ENCODE measurements at regions not wholly inside any gene's neighbourhood (a gene's known extent, or its start where the extent isn't known, plus 50 kb on each side); places are given as distances from the start of the nearest gene placed in this dataset.

GRCh38 chr20:6892724-6893123, 125.2 kb downstream of the BMP2 start:
- TF ChIP-seq, protein P1, sequence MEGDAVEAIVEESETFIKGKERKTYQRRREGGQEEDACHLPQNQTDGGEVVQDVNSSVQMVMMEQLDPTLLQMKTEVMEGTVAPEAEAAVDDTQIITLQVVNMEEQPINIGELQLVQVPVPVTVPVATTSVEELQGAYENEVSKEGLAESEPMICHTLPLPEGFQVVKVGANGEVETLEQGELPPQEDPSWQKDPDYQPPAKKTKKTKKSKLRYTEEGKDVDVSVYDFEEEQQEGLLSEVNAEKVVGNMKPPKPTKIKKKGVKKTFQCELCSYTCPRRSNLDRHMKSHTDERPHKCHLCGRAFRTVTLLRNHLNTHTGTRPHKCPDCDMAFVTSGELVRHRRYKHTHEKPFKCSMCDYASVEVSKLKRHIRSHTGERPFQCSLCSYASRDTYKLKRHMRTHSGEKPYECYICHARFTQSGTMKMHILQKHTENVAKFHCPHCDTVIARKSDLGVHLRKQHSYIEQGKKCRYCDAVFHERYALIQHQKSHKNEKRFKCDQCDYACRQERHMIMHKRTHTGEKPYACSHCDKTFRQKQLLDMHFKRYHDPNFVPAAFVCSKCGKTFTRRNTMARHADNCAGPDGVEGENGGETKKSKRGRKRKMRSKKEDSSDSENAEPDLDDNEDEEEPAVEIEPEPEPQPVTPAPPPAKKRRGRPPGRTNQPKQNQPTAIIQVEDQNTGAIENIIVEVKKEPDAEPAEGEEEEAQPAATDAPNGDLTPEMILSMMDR (IDR thresholded peaks at IDR 0.05; ENCODE audit: insufficient read depth, low read depth, low read length) = no peak
- no peak overlapping the region for H3K4me3 ChIP-seq (ENCODE audit: low read depth, low read length)
- no peak for DNase-seq (ENCODE audit: low read depth)

DNA sequence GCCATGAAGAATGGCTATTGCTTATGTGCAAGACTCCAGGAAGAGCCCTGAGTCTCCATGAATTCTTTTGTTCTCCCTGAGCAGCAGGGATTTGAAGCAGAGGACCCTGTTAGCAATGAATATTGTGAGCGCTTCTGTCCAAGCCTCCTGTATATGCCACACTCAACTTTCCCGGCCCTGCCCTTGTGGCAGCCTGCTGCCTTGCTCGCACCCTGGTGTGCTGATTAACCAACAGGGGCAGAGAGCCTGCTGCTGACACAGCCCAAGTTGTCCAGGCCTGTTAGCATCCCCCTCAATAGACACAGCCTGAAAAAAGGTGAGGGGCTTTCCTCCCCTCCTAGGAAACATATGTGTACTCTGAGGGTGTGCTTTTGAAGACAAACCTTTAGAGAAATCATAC, 131.4 kb downstream of the BMP2 start:
- DNase-seq (ENCODE audit: low read depth) = no peak
- TF ChIP-seq, protein P1 (IDR thresholded peaks at IDR 0.05; ENCODE audit: insufficient read depth, low read depth, low read length) = no peak
- no peak overlapping the region for H3K4me3 ChIP-seq (ENCODE audit: low read depth, low read length)

GRCh38 chr20:6906871-6907270, 139.4 kb downstream of the BMP2 start:
- H3K4me3 ChIP-seq (ENCODE audit: low read depth, low read length) = no peak overlapping the region
- DNase-seq (ENCODE audit: low read depth) = no peak
- TF ChIP-seq, protein P1 (IDR thresholded peaks at IDR 0.05; ENCODE audit: insufficient read depth, low read depth, low read length) = no peak

DNA sequence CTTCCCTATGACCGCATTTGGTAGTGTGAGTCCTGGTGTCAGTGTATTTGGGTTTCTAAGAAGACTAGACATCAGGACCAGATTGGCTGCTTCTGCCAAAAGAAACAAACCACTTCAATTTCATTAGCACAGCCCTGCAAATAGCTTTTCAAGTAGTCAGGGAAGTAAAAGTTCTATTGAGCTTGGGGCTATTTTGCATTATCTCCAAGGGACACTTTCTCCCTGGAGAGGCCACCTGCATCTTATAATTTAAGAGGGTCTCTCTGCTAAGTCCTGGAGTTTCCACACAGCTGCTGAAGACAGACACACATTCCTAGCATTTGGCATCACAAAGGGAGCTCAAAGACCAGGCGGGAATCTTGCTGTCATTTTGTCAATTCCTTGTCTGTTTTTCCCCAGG, 141.2 kb downstream of the BMP2 start:
- no peak for DNase-seq (ENCODE audit: low read depth)
- TF ChIP-seq, protein P1 (IDR thresholded peaks at IDR 0.05; ENCODE audit: insufficient read depth, low read depth, low read length) = no peak
- no peak overlapping the region for H3K4me3 ChIP-seq (ENCODE audit: low read depth, low read length)

- no peak overlapping the region for H3K4me3 ChIP-seq (ENCODE audit: low read depth, low read length)
- no peak for DNase-seq (ENCODE audit: low read depth)
- TF ChIP-seq, protein P1 (IDR thresholded peaks at IDR 0.05; ENCODE audit: insufficient read depth, low read depth, low read length) = no peak
Measured at GRCh38 chr20:6909608-6910007, 142.1 kb downstream of the BMP2 start.

DNA sequence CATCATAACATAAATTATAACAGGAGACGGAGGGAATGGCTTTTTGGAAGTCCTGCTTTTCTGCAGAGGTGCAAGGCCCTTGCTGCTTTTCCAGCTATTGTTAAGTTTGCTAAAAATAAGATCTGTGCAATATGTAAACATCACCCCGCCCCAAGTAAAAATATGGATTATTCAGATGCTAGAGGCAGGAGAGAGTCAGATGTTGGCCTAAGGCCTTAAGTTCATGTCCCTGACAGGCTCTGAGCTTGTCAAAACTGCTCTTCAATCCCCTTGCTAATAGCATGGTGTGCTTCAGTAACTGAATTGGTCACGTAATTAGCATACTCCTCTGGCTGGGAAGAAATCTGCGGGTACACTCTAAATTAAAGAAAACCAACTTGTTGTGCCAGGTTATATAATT, 147.5 kb downstream of the BMP2 start:
- TF ChIP-seq, protein P1 (IDR thresholded peaks at IDR 0.05; ENCODE audit: insufficient read depth, low read depth, low read length) = no peak
- DNase-seq (ENCODE audit: low read depth) = no peak
- H3K4me3 ChIP-seq (ENCODE audit: low read depth, low read length) = no peak overlapping the region

DNA sequence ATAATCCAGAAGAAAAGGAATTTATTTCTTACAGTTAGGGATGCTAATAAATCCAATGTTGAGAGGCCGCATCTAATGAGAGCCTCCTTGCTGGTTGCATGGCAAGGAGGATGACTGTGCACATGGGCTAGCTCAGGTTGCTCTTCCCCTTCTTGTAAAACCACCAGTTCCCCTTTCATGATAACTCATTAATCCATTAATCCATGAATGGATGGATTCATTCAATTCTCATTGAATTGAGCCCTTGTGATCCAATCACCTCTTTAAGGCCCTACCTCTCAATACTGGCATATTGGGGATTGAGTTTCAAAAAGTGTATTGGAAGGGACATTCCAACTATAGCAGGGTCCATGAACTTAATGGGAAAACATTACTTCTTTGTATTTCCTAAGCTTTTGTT, 149.5 kb downstream of the BMP2 start:
- TF ChIP-seq, protein P1 (IDR thresholded peaks at IDR 0.05; ENCODE audit: insufficient read depth, low read depth, low read length) = no peak
- no peak overlapping the region for H3K4me3 ChIP-seq (ENCODE audit: low read depth, low read length)

More for the DNA sequence above, 149.5 kb downstream of the BMP2 start:
- no peak for DNase-seq (ENCODE audit: low read depth)
